Gastroesophageal sphincter (tissue), 4 donors: ENCODE measurements at regions not wholly inside any gene's neighbourhood (a gene's known extent, or its start where the extent isn't known, plus 50 kb on each side); places are given as distances from the start of the nearest gene placed in this dataset.

Experiments
- ATAC-seq: fragments of 150-250 bp; one replicate; pipeline ENCODE4 v1.9.1; 2016; ENCODE audit warnings: mild to moderate bottlenecking, moderate library complexity
- H3K27ac ChIP-seq, 4 donors: fragments of 200-600 bp; sonication (generic) in 3 of 4; 1 replicate in 3 of 4; 2 replicates in 1 of 4; pipeline ENCODE4 v1.5.1; 2016 to 2019
- H3K27me3 ChIP-seq: fragments of 200-600 bp; sonication (generic); one replicate; pipeline ENCODE4 v1.5.1; 2019
- H3K36me3 ChIP-seq, 2 donors: fragments of 200-600 bp; sonication (generic); one replicate each; pipeline ENCODE4 v1.5.1; 2019; ENCODE audit warnings: control low read depth in 1 of 2
- H3K4me1 ChIP-seq, 3 donors: fragments of 200-600 bp; sonication (generic); 1 replicate in 2 of 3; 2 replicates in 1 of 3; pipeline ENCODE4 v1.5.1; 2016 to 2019; ENCODE audit warnings: control low read depth in 2 of 3
- H3K4me3 ChIP-seq, 2 donors: fragments of 200-600 bp; sonication (generic); one replicate each; pipeline ENCODE4 v1.5.1; 2019; ENCODE audit warnings: mild to moderate bottlenecking in 1 of 2, moderate library complexity in 1 of 2
- H3K9me3 ChIP-seq, 3 donors: fragments of 200-600 bp; sonication (generic); one replicate each; pipeline ENCODE4 v1.5.1; 2017 to 2019; ENCODE audit warnings: control low read depth in 2 of 3
- EP300 ChIP-seq: sonication (generic); formaldehyde crosslinking; IDR thresholded peaks from one replicate; pipeline ENCODE4 v1.6.1; 2017; ENCODE audit warnings: antibody characterized with exemption, mild to moderate bottlenecking
- POLR2A ChIP-seq, 2 donors: fragments of 450-650 bp; IDR thresholded peaks; one replicate each; pipeline ENCODE4 v1.6.1; 2017; ENCODE audit warnings: antibody characterized with exemption in 2 of 2, mild to moderate bottlenecking in 2 of 2, moderate library complexity in 1 of 2
- POLR2AphosphoS5 ChIP-seq: sonication (generic); formaldehyde crosslinking; IDR thresholded peaks from one replicate; pipeline ENCODE4 v1.6.1; 2017; ENCODE audit warnings: antibody characterized with exemption
- WGBS, 2 donors: methylation state at CpG; one replicate each; pipeline ENCODE4 v1.1.5; 2018; ENCODE audit warnings: low coverage in 1 of 2; 5-methylcytosine and 5-hydroxymethylcytosine counted together
- TF ChIP-seq, protein P1 (sequence below), 4 experiments: fragments of 200-600 bp in 2 of 4; fragments of 450-650 bp in 2 of 4; sonication (generic) in 1 of 4; IDR thresholded peaks; one replicate each; pipeline ENCODE4 v1.5.1; 2017 to 2019; ENCODE audit warnings: antibody characterized with exemption in 4 of 4, mild to moderate bottlenecking in 2 of 4, moderate library complexity in 2 of 4

DNA sequence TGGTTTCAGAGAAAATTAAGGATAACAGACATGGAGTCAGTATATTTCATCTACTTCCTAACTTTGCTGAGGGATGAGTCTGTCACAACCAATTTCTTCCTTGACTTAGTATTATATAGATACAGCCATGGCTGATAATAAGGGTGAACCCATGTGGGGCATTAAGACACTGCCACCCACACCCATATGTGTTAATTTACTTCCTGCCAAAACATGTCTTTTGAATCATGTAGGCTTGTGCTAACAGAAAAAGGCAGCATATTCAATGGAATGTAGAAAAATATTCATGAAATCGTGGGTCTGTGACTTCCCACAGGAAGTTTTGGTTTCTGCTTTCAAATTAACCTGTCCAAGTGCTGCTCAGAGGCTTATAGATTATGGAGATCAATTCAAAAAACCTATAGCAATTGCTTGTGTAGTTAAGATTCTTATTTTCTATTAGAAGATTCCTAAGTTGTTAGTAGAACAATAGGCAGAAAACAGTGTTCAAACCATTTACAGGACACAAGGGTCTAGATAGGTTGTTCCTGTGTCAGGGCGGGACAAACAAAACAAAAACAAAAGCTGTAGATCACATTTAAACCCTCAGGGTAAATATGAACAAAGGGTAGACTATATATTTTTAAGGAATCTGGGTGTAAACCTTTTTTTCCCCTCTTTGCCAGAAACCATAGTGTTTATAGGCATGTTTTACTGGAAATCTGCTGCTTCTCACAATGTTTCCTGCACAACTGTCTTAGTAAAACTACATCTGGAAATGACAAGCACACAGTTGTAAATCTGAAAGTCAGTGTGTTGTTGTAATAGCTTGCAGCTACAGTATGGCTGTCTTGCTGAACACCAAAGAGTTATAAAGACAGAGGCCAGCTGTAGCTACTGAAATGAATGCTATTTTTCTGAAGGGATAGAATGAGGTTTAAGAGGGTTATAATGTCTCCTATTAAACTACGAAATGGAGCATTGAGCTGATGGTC lies 691.2 kb downstream of the EPHA4 start:
- Histone ChIP-seq H3K27me3 (no peaks in the 10 kb centered on the region), H3K4me1 (no peaks in the 10 kb centered on the region), H3K9me3 (no peaks in the 10 kb centered on the region), H3K36me3 (no peaks in the 10 kb centered on the region), H3K4me3 (no peak overlapping the region), H3K27ac (no peak overlapping the region)
- ATAC-seq: no peak
- TF ChIP-seq EP300 (no peak), POLR2AphosphoS5 (no peak)
- 56 to 61% methylated on average over 3 of the region's 3 CpGs for WGBS, 2 donors

DNA sequence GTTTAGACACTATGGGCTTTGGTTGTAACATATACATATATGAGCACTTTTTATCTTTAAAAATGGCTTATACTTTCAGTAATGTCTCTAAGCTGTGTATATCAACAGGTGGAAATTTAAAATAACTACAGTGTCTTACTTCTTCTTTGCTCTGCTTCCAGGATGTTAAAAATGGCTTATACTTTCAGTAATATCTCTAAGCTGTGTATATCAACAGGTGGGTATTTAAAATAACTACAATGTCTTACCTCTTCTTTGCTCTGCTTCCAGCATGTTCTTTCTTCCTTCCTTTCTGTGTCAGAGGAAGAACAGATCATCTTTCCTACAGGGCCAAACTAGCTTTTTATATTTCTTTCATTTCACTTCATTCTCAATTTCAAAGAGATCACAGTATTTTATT lies 689.6 kb downstream of the EPHA4 start:
- H3K4me1 ChIP-seq: no peaks in the 10 kb centered on the region
- ATAC-seq: no peak
- no peak overlapping the region for H3K27ac ChIP-seq
- TF ChIP-seq, protein P1, sequence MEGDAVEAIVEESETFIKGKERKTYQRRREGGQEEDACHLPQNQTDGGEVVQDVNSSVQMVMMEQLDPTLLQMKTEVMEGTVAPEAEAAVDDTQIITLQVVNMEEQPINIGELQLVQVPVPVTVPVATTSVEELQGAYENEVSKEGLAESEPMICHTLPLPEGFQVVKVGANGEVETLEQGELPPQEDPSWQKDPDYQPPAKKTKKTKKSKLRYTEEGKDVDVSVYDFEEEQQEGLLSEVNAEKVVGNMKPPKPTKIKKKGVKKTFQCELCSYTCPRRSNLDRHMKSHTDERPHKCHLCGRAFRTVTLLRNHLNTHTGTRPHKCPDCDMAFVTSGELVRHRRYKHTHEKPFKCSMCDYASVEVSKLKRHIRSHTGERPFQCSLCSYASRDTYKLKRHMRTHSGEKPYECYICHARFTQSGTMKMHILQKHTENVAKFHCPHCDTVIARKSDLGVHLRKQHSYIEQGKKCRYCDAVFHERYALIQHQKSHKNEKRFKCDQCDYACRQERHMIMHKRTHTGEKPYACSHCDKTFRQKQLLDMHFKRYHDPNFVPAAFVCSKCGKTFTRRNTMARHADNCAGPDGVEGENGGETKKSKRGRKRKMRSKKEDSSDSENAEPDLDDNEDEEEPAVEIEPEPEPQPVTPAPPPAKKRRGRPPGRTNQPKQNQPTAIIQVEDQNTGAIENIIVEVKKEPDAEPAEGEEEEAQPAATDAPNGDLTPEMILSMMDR (IDR thresholded peaks at IDR 0.05): no peak
- TF ChIP-seq POLR2AphosphoS5: no peak
- no peak overlapping the region for H3K4me3 ChIP-seq
- no peaks in the 10 kb centered on the region for H3K27me3 ChIP-seq
- no peaks in the 10 kb centered on the region for H3K36me3 ChIP-seq
- H3K9me3 ChIP-seq: no peaks in the 10 kb centered on the region

DNA sequence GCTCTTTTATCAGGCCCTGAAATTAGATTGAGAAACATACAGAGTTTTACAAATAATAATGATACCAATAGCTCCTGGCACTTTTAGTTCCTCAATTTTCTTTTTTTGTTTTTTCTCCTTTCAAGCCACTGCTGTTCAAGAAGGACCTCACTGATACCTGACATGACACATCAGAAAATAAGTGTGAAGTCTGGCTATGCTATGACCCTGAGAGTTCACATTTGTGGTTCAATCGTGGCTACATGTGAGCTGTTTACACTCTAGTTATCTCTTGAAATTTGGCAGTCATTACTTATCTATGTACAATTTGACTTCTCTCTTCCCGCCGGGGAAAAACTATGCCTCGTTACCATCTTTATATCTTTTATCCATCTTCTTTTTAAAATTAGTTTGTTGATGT lies 686.5 kb downstream of the EPHA4 start:
- H3K9me3 ChIP-seq: no peaks in the 10 kb centered on the region
- no peaks in the 10 kb centered on the region for H3K4me1 ChIP-seq
- WGBS, 2 donors: 64 to 82% methylated on average over 3 to 4 of the region's 4 CpGs
- no peak for ATAC-seq
- no peak overlapping the region for H3K4me3 ChIP-seq
- TF ChIP-seq POLR2AphosphoS5: no peak
- TF ChIP-seq POLR2A (IDR thresholded peaks at IDR 0.05): no peak
- TF ChIP-seq, protein P1 (IDR thresholded peaks at IDR 0.05): no peak
- TF ChIP-seq EP300: no peak
- H3K27me3 ChIP-seq: no peaks in the 10 kb centered on the region
- H3K36me3 ChIP-seq: no peaks in the 10 kb centered on the region
- H3K27ac ChIP-seq: no peak overlapping the region

DNA sequence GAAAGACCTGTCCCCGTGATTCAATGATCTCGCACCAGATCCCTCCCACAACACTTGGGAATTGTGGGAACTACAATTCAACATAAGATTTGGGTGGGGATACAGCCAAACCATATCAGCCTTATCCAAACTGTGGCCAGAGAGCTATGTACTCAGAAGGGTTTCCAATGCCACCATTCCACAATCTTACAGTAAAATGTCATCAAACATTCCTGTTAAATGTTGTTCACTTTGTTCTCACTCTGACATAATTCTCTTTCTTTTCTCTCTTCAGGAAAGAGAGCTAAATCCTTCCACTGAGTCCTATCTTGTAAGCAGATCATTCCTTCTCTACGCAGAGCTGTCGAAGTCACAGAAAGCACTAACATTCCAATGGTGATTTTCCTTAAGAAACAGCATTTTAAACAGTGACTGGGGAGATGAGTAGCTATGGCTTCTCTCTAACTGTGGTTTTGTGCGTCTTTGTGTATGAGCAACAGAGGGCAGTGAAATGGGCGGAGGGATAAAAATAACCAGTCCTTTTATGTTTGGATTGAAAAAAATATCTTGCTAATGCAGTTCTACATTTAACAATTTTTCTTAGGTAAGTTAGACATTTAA lies 684.7 kb downstream of the EPHA4 start:
- H3K36me3 ChIP-seq: no peaks in the 10 kb centered on the region
- no peaks in the 10 kb centered on the region for H3K4me1 ChIP-seq
- no peaks in the 10 kb centered on the region for H3K9me3 ChIP-seq
- no peak overlapping the region for H3K4me3 ChIP-seq
- no peaks in the 10 kb centered on the region for H3K27me3 ChIP-seq
- 60 to 84% methylated on average over 1 to 6 of the region's 6 CpGs for WGBS, 2 donors
- TF ChIP-seq EP300: no peak
- no peak for TF ChIP-seq POLR2A (IDR thresholded peaks at IDR 0.05)
- TF ChIP-seq, protein P1 (IDR thresholded peaks at IDR 0.05): no peak
- TF ChIP-seq POLR2AphosphoS5: no peak
- ATAC-seq: no peak
- H3K27ac ChIP-seq: no peak overlapping the region

DNA sequence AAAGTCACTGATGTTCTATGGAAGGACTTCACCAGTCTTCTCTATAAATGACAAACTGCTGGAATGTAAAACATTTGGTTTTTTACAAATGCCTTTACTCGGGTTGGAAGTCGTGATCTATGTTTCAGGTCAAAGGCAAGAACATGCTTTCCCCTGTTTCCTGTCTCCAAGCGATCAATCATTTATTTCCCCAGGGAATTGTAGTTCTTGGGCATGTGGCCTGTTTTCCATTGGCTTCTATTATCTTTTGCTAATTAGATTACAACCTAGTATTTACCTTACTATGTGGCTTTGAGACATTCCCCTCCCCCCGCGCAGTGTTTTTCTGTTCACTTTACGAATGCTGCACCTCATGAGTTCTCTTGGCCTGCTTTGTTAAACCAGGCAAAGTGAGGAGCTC lies 684.2 kb downstream of the EPHA4 start:
- WGBS, 2 donors: 48 to 65% methylated on average over 3 to 6 of the region's 6 CpGs
- TF ChIP-seq POLR2AphosphoS5: no peak
- TF ChIP-seq POLR2A (IDR thresholded peaks at IDR 0.05): no peak
- TF ChIP-seq, protein P1 (IDR thresholded peaks at IDR 0.05): no peak
- TF ChIP-seq EP300: no peak
- Histone ChIP-seq H3K27ac (no peak overlapping the region), H3K27me3 (no peaks in the 10 kb centered on the region), H3K4me3 (no peak overlapping the region), H3K4me1 (no peaks in the 10 kb centered on the region), H3K36me3 (no peaks in the 10 kb centered on the region), H3K9me3 (no peaks in the 10 kb centered on the region)
- ATAC-seq: no peak
